HG03520 (cell line): ENCODE measurements at regions not wholly inside any gene's neighbourhood (a gene's known extent, or its start where the extent isn't known, plus 50 kb on each side); places are given as distances from the start of the nearest gene placed in this dataset.

ENCODE experiments used
- ATAC-seq: cut with Tn5 transposase; IDR thresholded peaks from one replicate; pipeline ENCODE4 v1.9.1; 2021; ENCODE audit warnings: mild to moderate bottlenecking, moderate library complexity; ENCODE audit not compliant: unreplicated experiment

- no peak for ATAC-seq
Measured at GRCh38 chr2:13005761-13006335, 289.1 kb downstream of the TRIB2 start.

GRCh38 chr2:13006426-13006825 is 289.7 kb downstream of the TRIB2 start:
- no peak for ATAC-seq

- ATAC-seq: no peak
Measured at GRCh38 chr2:13006829-13007717, 290.3 kb downstream of the TRIB2 start.

GRCh38 chr2:13009027-13009642 is 292.4 kb downstream of the TRIB2 start:
- ATAC-seq: no peak

- no peak for ATAC-seq
Measured at GRCh38 chr2:13010283-13010682, 293.5 kb downstream of the TRIB2 start.

GRCh38 chr2:13014783-13015182 is 298.0 kb downstream of the TRIB2 start:
- ATAC-seq: no peak

- no peak for ATAC-seq
Measured at GRCh38 chr2:13015532-13016320, 299.0 kb downstream of the TRIB2 start.

- ATAC-seq: no peak
Measured at GRCh38 chr2:13018490-13018889, 301.8 kb downstream of the TRIB2 start.

GRCh38 chr2:13019781-13020180 is 303.0 kb downstream of the TRIB2 start:
- no peak for ATAC-seq

- no peak for ATAC-seq
Measured at GRCh38 chr2:13020469-13020868, 303.7 kb downstream of the TRIB2 start.

GRCh38 chr2:13021470-13021957 is 304.8 kb downstream of the TRIB2 start:
- ATAC-seq: no peak

GRCh38 chr2:13030606-13031005 is 313.9 kb downstream of the TRIB2 start:
- ATAC-seq: no peak

GRCh38 chr2:13034861-13035260 is 318.1 kb downstream of the TRIB2 start:
- ATAC-seq: no peak

- no peak for ATAC-seq
Measured at GRCh38 chr2:13035866-13036265, 319.1 kb downstream of the TRIB2 start.

GRCh38 chr2:13040043-13040442 is 323.3 kb downstream of the TRIB2 start:
- no peak for ATAC-seq

- no peak for ATAC-seq
Measured at GRCh38 chr2:13046557-13047165, 329.9 kb downstream of the TRIB2 start.

GRCh38 chr2:13050764-13051163 is 334.0 kb downstream of the TRIB2 start:
- no peak for ATAC-seq

GRCh38 chr2:13052547-13052946 is 335.8 kb downstream of the TRIB2 start:
- ATAC-seq: no peak

- no peak for ATAC-seq
Measured at GRCh38 chr2:13056259-13056843, 339.6 kb downstream of the TRIB2 start.

- no peak for ATAC-seq
Measured at GRCh38 chr2:13057671-13058070, 340.9 kb downstream of the TRIB2 start.
